ENCODE measurements at regions not wholly inside any gene's neighbourhood (a gene's known extent, or its start where the extent isn't known, plus 50 kb on each side); places are given as distances from the start of the nearest gene placed in this dataset.
"Not testable (repeated sequence)": the region's sequence is repeated elsewhere in the genome, so short reads cannot be mapped to it uniquely, and the experiment has no call there.

- H3K36me3 ChIP-seq (ENCODE audit: control insufficient read depth in 2 of 2, insufficient read depth in 2 of 2, low read length in 2 of 2) = no peaks in the 10 kb centered on the region
- no peak overlapping the region for H3K27ac ChIP-seq (ENCODE audit: low read length)
- no peak overlapping the region for H3K4me3 ChIP-seq (ENCODE audit: low read length in 2 of 2)
- H3K27me3 ChIP-seq (ENCODE audit: control insufficient read depth in 1 of 2, insufficient read depth in 2 of 2, low read length in 2 of 2) = peaks cover 0 to 6% of the 10 kb centered on the region in 2 donors
- H3K9me3 ChIP-seq (ENCODE audit: control insufficient read depth in 2 of 2, low read length in 2 of 2) = no peaks in the 10 kb centered on the region
- H3K9ac ChIP-seq (ENCODE audit: low read length in 2 of 2) = no peak overlapping the region
- H3K4me1 ChIP-seq (ENCODE audit: control insufficient read depth, insufficient read depth, low read length) = peaks cover 3% of the 10 kb centered on the region
These were observed 223.2 kb downstream of the FOXD2 start for GRCh38 chr1:47661040-47661439.

GRCh38 chr1:47662068-47662467 is 224.2 kb downstream of the FOXD2 start:
- Histone ChIP-seq H3K9ac (ENCODE audit: low read length in 2 of 2) (no peak overlapping the region), H3K27ac (ENCODE audit: low read length) (no peak overlapping the region), H3K4me3 (ENCODE audit: low read length in 2 of 2) (no peak overlapping the region), H3K36me3 (ENCODE audit: control insufficient read depth in 2 of 2, insufficient read depth in 2 of 2, low read length in 2 of 2) (no peaks in the 10 kb centered on the region), H3K4me1 (ENCODE audit: control insufficient read depth, insufficient read depth, low read length) (peaks cover 3% of the 10 kb centered on the region), H3K27me3 (ENCODE audit: control insufficient read depth in 1 of 2, insufficient read depth in 2 of 2, low read length in 2 of 2) (peaks cover 0 to 6% of the 10 kb centered on the region in 2 donors), H3K9me3 (ENCODE audit: control insufficient read depth in 2 of 2, low read length in 2 of 2) (no peaks in the 10 kb centered on the region)

GRCh38 chr1:47663286-47663685 is 225.4 kb downstream of the FOXD2 start:
- Histone ChIP-seq H3K4me1 (ENCODE audit: control insufficient read depth, insufficient read depth, low read length) (no peaks in the 10 kb centered on the region), H3K36me3 (ENCODE audit: control insufficient read depth in 2 of 2, insufficient read depth in 2 of 2, low read length in 2 of 2) (no peaks in the 10 kb centered on the region), H3K27ac (ENCODE audit: low read length) (no peak overlapping the region), H3K27me3 (ENCODE audit: control insufficient read depth in 1 of 2, insufficient read depth in 2 of 2, low read length in 2 of 2) (peaks cover 0 to 4% of the 10 kb centered on the region in 2 donors), H3K4me3 (ENCODE audit: low read length in 2 of 2) (no peak overlapping the region), H3K9me3 (ENCODE audit: control insufficient read depth in 2 of 2, low read length in 2 of 2) (no peaks in the 10 kb centered on the region), H3K9ac (ENCODE audit: low read length in 2 of 2) (no peak overlapping the region)

- Histone ChIP-seq H3K9ac (ENCODE audit: low read length in 2 of 2) (no peak overlapping the region), H3K27me3 (ENCODE audit: control insufficient read depth in 1 of 2, insufficient read depth in 2 of 2, low read length in 2 of 2) (no peaks in the 10 kb centered on the region), H3K9me3 (ENCODE audit: control insufficient read depth in 2 of 2, low read length in 2 of 2) (no peaks in the 10 kb centered on the region), H3K27ac (ENCODE audit: low read length) (no peak overlapping the region), H3K36me3 (ENCODE audit: control insufficient read depth in 2 of 2, insufficient read depth in 2 of 2, low read length in 2 of 2) (no peaks in the 10 kb centered on the region), H3K4me1 (ENCODE audit: control insufficient read depth, insufficient read depth, low read length) (no peaks in the 10 kb centered on the region), H3K4me3 (ENCODE audit: low read length in 2 of 2) (no peak overlapping the region)
These were observed 226.5 kb downstream of the FOXD2 start for GRCh38 chr1:47664356-47664755.

GRCh38 chr1:47664896-47665295 is 227.1 kb downstream of the FOXD2 start:
- H3K4me1 ChIP-seq (ENCODE audit: control insufficient read depth, insufficient read depth, low read length); H3K9ac ChIP-seq (ENCODE audit: low read length in 2 of 2); H3K36me3 ChIP-seq (ENCODE audit: control insufficient read depth in 2 of 2, insufficient read depth in 2 of 2, low read length in 2 of 2); H3K4me3 ChIP-seq (ENCODE audit: low read length in 2 of 2); H3K27ac ChIP-seq (ENCODE audit: low read length); H3K27me3 ChIP-seq (ENCODE audit: control insufficient read depth in 1 of 2, insufficient read depth in 2 of 2, low read length in 2 of 2); H3K9me3 ChIP-seq (ENCODE audit: control insufficient read depth in 2 of 2, low read length in 2 of 2): not testable (repeated sequence)

GRCh38 chr1:47669081-47669585 is 231.3 kb downstream of the FOXD2 start:
- Histone ChIP-seq H3K4me1 (ENCODE audit: control insufficient read depth, insufficient read depth, low read length) (no peaks in the 10 kb centered on the region), H3K36me3 (ENCODE audit: control insufficient read depth in 2 of 2, insufficient read depth in 2 of 2, low read length in 2 of 2) (no peaks in the 10 kb centered on the region), H3K27me3 (ENCODE audit: control insufficient read depth in 1 of 2, insufficient read depth in 2 of 2, low read length in 2 of 2) (no peaks in the 10 kb centered on the region), H3K9ac (ENCODE audit: low read length in 2 of 2) (no peak overlapping the region), H3K27ac (ENCODE audit: low read length) (no peak overlapping the region), H3K4me3 (ENCODE audit: low read length in 2 of 2) (no peak overlapping the region), H3K9me3 (ENCODE audit: control insufficient read depth in 2 of 2, low read length in 2 of 2) (no peaks in the 10 kb centered on the region)

GRCh38 chr1:47672622-47673021 is 234.8 kb downstream of the FOXD2 start:
- no peaks in the 10 kb centered on the region for H3K9me3 ChIP-seq (ENCODE audit: control insufficient read depth in 2 of 2, low read length in 2 of 2)
- H3K4me3 ChIP-seq (ENCODE audit: low read length in 2 of 2) = no peak overlapping the region
- H3K36me3 ChIP-seq (ENCODE audit: control insufficient read depth in 2 of 2, insufficient read depth in 2 of 2, low read length in 2 of 2) = no peaks in the 10 kb centered on the region
- no peak overlapping the region for H3K27ac ChIP-seq (ENCODE audit: low read length)
- no peaks in the 10 kb centered on the region for H3K27me3 ChIP-seq (ENCODE audit: control insufficient read depth in 1 of 2, insufficient read depth in 2 of 2, low read length in 2 of 2)
- no peaks in the 10 kb centered on the region for H3K4me1 ChIP-seq (ENCODE audit: control insufficient read depth, insufficient read depth, low read length)
- no peak overlapping the region for H3K9ac ChIP-seq (ENCODE audit: low read length in 2 of 2)

GRCh38 chr1:47674189-47674588 is 236.3 kb downstream of the FOXD2 start:
- H3K36me3 ChIP-seq (ENCODE audit: control insufficient read depth in 2 of 2, insufficient read depth in 2 of 2, low read length in 2 of 2) = no peaks in the 10 kb centered on the region
- H3K27me3 ChIP-seq (ENCODE audit: control insufficient read depth in 1 of 2, insufficient read depth in 2 of 2, low read length in 2 of 2) = peaks cover 0 to 5% of the 10 kb centered on the region in 2 donors
- H3K4me3 ChIP-seq (ENCODE audit: low read length in 2 of 2) = no peak overlapping the region
- H3K27ac ChIP-seq (ENCODE audit: low read length) = no peak overlapping the region
- H3K9me3 ChIP-seq (ENCODE audit: control insufficient read depth in 2 of 2, low read length in 2 of 2) = no peaks in the 10 kb centered on the region
- H3K9ac ChIP-seq (ENCODE audit: low read length in 2 of 2) = no peak overlapping the region
- H3K4me1 ChIP-seq (ENCODE audit: control insufficient read depth, insufficient read depth, low read length) = no peaks in the 10 kb centered on the region

GRCh38 chr1:47675047-47675675 is 237.3 kb downstream of the FOXD2 start:
- Histone ChIP-seq H3K27ac (ENCODE audit: low read length) (no peak overlapping the region), H3K9me3 (ENCODE audit: control insufficient read depth in 2 of 2, low read length in 2 of 2) (no peaks in the 10 kb centered on the region), H3K4me3 (ENCODE audit: low read length in 2 of 2) (no peak overlapping the region), H3K27me3 (ENCODE audit: control insufficient read depth in 1 of 2, insufficient read depth in 2 of 2, low read length in 2 of 2) (peaks cover 0 to 7% of the 10 kb centered on the region in 2 donors), H3K4me1 (ENCODE audit: control insufficient read depth, insufficient read depth, low read length) (no peaks in the 10 kb centered on the region), H3K36me3 (ENCODE audit: control insufficient read depth in 2 of 2, insufficient read depth in 2 of 2, low read length in 2 of 2) (no peaks in the 10 kb centered on the region), H3K9ac (ENCODE audit: low read length in 2 of 2) (no peak overlapping the region)

GRCh38 chr1:47675721-47676120 is 237.9 kb downstream of the FOXD2 start:
- H3K27me3 ChIP-seq (ENCODE audit: control insufficient read depth in 1 of 2, insufficient read depth in 2 of 2, low read length in 2 of 2) = peaks cover 0 to 7% of the 10 kb centered on the region in 2 donors
- H3K4me1 ChIP-seq (ENCODE audit: control insufficient read depth, insufficient read depth, low read length) = no peaks in the 10 kb centered on the region
- no peaks in the 10 kb centered on the region for H3K36me3 ChIP-seq (ENCODE audit: control insufficient read depth in 2 of 2, insufficient read depth in 2 of 2, low read length in 2 of 2)
- no peaks in the 10 kb centered on the region for H3K9me3 ChIP-seq (ENCODE audit: control insufficient read depth in 2 of 2, low read length in 2 of 2)
- H3K4me3 ChIP-seq (ENCODE audit: low read length in 2 of 2) = no peak overlapping the region
- no peak overlapping the region for H3K27ac ChIP-seq (ENCODE audit: low read length)
- H3K9ac ChIP-seq (ENCODE audit: low read length in 2 of 2) = no peak overlapping the region

- Histone ChIP-seq H3K27me3 (ENCODE audit: control insufficient read depth in 1 of 2, insufficient read depth in 2 of 2, low read length in 2 of 2) (peaks cover 0 to 7% of the 10 kb centered on the region in 2 donors), H3K36me3 (ENCODE audit: control insufficient read depth in 2 of 2, insufficient read depth in 2 of 2, low read length in 2 of 2) (no peaks in the 10 kb centered on the region), H3K9ac (ENCODE audit: low read length in 2 of 2) (no peak overlapping the region), H3K4me1 (ENCODE audit: control insufficient read depth, insufficient read depth, low read length) (no peaks in the 10 kb centered on the region), H3K4me3 (ENCODE audit: low read length in 2 of 2) (no peak overlapping the region), H3K27ac (ENCODE audit: low read length) (no peak overlapping the region), H3K9me3 (ENCODE audit: control insufficient read depth in 2 of 2, low read length in 2 of 2) (no peaks in the 10 kb centered on the region)
These were observed 238.6 kb downstream of the FOXD2 start for GRCh38 chr1:47676311-47677054.
